Activated T-cell treated with anti-CD3 and anti-CD28 coated beads for 24 hours (primary cell): ENCODE measurements at regions not wholly inside any gene's neighbourhood (a gene's known extent, or its start where the extent isn't known, plus 50 kb on each side); places are given as distances from the start of the nearest gene placed in this dataset.
"Not testable (repeated sequence)": the region's sequence is repeated elsewhere in the genome, so short reads cannot be mapped to it uniquely, and the experiment has no call there.

Experiments
- DNase-seq: peaks from one replicate; pipeline ENCODE4 v3.0.0-alpha.2; 2020; ENCODE audit warnings: low read depth

DNA sequence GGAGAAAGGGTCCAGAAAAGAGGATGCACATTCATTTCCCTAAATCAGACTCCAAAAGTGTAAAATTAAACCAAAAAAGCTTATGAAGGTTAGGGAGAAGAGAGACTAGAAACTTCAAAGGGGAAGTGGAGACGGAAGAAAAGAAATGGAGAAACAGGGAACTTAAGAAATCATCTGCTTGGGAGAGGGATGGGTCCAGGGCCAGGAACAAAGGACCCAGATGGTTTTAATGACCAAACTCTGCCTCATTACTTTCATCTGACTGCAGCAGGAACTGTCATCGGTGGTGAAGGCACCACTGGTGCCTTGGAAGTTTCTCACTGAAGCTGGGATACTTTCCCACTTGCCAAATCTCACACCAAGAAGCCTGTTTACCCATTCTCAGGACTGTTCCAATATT is 70.5 kb upstream of the SLC4A7 start:
- no peak for DNase-seq

DNA sequence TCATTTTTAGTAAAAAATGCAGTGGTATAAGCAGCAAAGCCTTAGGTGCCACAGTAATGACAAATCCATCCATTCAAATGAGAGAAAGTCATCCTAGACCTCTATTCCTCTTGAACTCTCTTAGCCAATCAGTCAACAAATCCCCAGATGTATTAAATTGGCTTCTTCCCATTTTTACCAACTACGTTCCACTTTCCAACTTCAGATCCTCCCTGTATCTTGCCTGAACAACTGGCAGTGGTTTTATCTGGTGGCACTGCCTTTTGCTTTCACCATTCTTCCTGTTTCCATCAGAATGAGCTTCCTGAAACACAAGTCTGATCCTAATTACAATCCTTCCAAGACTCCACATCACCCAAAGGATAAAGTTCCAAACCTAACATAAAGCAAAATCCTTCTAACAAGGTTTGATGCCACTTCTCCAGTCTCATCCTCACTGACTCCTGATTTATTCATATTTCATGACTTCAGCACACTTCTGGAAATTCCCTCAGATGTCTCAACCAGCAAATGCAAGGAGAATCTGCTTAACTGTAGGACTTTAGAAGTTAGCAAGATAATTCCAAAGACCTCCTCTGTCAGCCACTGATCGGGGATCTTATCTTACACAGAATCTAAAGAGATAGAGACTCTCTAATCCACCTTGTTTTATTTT is 69.8 kb upstream of the SLC4A7 start:
- no peak for DNase-seq

DNA sequence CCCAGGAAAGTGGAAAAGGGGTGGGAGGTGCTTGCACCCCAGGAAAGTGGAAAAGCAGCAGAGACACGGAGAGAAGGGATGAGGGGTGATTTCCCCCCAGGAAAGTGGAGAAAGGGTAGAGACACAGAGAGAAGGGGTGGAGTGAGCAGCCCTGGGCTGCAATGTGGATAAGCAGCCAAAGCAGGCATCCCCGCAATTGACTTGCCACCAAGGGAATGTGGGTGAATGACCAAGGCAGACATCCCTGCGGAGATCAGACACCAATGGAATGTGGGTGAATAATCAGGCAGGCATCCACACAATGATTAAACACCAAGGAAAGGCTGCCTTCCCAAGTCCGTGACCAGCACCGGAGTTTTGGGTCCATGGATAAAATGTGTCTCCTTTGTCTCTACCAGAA is 68.5 kb upstream of the SLC4A7 start:
- DNase-seq = not testable (repeated sequence)

DNA sequence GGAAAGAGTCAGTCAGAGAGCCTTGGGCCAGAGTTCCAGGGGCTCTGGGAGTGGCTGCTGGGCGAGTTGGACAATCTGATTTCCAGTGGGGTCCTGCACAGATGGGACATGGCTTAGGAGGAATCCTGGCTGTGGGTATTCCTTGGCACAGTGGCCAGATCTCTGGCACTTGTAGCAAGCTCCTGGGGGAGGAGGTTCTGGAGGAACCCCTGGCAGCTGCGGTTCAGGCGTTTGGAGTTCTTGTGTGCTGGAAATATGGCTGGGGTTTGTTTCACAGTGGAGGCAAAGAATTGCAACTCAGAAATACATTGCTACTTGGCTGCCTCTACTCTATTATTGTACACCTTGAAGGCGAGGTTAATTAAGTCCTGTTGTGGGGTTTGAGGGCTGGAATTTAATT is 67.2 kb upstream of the SLC4A7 start:
- not testable (repeated sequence) for DNase-seq

DNA sequence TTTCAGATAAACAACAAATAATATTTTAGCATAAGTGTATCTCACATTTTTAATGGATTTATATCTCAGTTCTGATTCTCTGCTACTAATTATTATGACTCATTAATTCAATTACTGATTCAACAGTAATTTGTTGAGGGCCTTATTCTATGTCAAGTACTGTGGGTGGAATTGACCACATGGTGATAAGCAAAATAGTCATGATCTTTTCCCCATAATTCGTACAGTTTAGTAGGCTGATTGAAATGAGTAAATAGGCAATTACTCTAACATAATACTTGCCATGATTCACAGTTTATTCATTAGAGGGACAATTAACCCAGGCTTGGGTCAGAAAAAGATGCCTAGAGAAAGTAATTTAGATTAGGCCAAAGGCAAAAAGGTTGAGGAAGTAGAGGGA is 60.9 kb upstream of the SLC4A7 start:
- DNase-seq = no peak

DNA sequence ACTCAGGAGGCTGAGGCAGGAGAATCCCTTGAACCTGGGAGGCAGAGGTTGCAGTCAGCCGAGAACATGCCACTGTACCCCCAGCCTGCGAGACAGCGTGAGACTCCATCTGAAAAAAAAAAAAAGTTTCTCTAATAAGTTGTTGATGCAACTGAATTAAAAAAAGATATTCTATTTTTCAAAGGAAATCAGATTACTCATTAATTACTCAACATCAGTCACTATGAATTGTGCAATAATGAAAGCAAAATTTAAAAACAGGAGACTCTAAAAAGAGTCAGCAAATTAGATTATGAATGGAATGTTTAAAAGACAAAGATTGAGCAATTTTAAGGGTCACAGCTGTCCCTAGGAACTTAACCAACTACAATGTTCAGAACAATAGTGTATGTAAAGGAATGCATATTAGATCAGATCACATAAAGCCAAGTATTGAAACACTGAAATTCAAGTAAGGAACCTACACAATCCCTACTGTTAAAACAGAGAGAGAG is 60.2 kb upstream of the SLC4A7 start:
- DNase-seq = no peak

DNA sequence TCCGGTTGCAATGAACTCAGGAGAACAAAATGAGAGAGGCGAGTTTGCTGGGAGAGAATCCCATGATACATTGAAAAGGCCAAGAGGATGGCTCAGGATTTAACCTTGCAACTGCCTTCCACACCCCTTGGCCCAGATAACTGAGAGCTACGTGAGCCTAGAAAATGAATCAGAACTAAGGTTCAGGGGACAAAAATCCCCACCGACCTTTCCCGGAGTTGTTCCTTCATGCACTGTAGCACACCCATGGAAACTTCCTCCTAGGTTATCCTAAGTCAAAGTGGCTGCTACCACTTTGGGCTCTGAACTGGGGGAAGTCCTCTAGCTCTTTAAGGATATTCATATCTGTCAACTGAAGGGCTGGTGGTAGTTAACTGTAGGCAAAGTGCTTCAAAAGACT is 58.3 kb upstream of the SLC4A7 start:
- DNase-seq = no peak

DNA sequence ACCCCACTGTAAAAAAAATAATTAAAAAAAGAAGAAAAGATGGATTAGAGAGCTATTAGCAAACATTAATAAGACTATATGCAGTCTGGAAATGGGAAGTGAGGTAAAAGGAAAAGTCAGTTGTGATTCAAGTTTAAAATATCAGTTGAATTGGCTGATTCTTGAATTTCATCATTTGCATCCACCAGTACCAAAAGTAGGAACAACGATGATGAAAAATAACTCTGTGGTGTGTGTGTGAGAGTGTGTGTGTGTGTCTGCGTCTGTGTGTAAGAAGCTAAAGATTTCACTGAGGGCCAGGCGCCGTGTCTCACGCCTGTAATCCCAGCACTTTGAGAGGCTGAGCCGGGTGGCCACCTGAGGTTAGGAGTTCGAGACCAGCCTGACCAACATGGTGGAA is 56.0 kb upstream of the SLC4A7 start:
- DNase-seq = no peak

DNA sequence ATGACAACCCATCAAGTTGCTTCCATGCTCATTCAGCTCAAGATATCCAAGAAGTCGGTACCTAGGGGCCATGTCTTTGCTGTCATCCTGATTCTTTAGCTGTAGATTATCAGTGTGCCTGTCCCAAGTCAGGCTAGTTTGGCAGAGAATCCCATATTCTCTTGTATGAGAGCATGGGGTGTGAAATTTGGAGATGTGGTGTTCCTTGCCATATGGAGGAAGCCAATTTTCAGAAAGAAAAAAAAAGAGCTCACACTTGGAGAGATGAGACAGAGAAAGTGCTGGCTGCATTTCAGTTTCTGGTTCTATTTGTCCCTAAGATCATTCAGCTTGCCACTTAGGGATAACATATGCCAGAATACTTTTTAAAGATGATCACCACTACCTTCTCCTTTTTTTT is 52.3 kb upstream of the SLC4A7 start:
- no peak for DNase-seq

DNA sequence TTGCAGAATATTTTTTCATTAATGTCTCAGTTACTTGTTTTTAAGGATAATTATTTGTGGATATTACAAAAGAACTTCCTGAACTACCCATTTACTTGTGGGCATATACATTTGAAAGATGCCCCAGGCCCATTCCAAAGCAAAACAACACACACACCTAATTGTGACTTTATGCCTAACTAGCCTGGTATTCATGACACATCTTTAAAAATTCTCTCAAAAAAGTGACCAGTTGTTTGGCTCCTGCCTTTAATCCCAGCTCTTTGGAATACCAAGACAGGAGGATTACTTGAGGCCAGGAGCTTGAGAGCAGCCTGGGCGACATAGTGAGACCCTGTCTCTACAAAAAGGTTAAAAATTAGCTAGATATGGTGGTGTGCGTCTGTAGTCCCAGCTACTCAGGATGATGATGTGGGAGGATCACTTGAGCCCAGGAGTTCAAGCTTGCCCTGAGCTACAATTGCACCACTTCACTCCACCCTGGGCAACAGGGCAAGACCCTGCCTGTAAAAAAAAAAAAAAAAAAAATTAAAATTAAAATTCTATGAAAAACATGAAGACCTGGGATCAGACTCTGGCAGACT is 51.7 kb upstream of the SLC4A7 start:
- no peak for DNase-seq

DNA sequence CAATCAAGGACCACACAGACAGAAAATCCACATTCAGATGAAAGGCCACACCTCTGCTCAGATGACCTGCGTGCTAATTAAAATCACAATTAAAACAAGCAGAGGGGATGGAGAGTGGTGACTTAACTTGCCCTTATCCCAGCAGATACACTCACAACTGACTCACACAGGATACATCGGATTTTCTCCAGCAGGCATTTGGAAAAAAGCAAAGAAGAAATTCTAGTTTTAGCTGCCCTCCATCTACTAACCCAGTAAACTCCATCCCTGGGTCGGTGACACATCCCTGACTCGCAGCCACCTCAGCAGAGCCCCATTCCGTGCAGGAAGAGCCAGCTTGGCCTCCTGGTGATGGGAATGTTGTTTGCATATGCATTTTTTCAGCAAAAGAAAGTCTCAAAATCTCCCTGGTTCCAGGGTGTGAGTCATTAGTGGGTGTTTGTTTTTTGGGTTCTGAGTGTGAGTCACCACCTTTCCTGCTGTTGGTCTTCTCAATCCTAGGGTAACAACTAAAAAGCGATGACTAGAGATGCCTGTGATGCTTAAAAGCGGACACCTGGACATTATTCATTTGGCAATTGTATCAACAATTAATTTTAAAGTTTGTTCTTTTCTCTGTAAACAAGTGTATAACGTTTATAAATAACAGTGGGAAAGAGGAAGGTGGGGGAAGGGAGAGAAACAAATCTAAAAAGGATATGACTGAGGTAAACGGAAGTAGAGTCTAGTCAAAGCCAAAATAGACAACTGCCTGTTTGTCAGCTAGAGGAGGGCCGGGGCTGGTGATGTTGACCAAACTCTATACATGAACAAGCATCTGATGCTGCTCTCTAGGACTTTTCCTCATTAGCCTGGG is 49.8 kb upstream of the SLC4A7 start:
- no peak for DNase-seq
